Activated naive CD8-positive, alpha-beta T cell treated with anti-CD3 and anti-CD28 coated beads, Interleukin-2, amount 50 U/mL, for 24 hours (primary cell): ENCODE measurements at regions not wholly inside any gene's neighbourhood (a gene's known extent, or its start where the extent isn't known, plus 50 kb on each side); places are given as distances from the start of the nearest gene placed in this dataset.
"Not testable (repeated sequence)": the region's sequence is repeated elsewhere in the genome, so short reads cannot be mapped to it uniquely, and the experiment has no call there.

Experiments
- ATAC-seq: fragments of 150-1000 bp; cut with Tn5 transposase; one replicate; pipeline ENCODE4 v1.10.0; 2021
- DNase-seq: peaks from one replicate; pipeline ENCODE4 v3.0.0; 2021
- H3K27ac Mint-ChIP-seq: one replicate; pipeline ENCODE4 v1.8.0; 2021; ENCODE audit warnings: mild to moderate bottlenecking, mixed read lengths
- H3K27me3 Mint-ChIP-seq: one replicate; pipeline ENCODE4 v1.8.0; 2021; ENCODE audit warnings: mixed read lengths
- H3K36me3 Mint-ChIP-seq: one replicate; pipeline ENCODE4 v1.8.0; 2021; ENCODE audit warnings: low read depth, mixed read lengths
- H3K4me1 Mint-ChIP-seq: one replicate; pipeline ENCODE4 v1.8.0; 2021; ENCODE audit warnings: mixed read lengths
- H3K4me3 Mint-ChIP-seq: one replicate; pipeline ENCODE4 v1.8.0; 2021; ENCODE audit warnings: mild to moderate bottlenecking, moderate library complexity, mixed read lengths
- H3K9me3 Mint-ChIP-seq: one replicate; pipeline ENCODE4 v1.8.0; 2021; ENCODE audit warnings: mixed read lengths

DNA sequence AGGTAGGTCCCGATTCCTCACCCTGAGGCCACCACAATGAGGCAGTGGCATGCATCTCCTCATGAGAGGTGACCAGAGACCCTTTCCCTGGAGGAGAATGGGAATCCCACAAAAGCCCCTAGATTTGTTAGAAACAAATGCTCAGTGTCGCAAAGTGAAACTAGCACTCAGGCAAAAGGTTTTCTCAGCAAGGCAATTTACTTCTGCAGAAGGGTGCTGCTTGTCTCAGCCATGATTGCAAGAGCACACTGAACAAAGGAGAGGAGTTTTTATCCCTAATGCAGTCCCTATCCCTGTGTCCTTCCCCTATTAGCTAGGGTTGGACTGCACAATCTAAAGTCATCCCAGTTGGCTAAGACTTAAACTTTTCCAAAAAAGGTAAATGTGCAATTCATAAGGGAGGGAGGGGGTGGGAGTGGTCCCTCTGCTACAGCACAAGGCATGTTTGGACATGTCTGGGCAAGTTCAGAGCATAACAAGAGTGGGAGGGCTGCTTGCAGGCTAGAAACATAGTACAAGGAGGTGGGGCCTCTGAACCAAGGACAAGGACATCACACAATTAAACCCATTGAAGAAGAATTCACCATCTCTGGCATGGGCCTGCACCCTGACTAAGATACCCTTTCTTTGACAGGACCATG is 185.3 kb downstream of the CCNG2 start:
- Mint-ChIP-seq H3K27me3 (peaks cover 8% of the 10 kb centered on the region), H3K36me3 (peaks cover 4% of the 10 kb centered on the region), H3K4me1 (no peaks in the 10 kb centered on the region), H3K9me3 (peaks cover 14% of the 10 kb centered on the region), H3K27ac (no peak overlapping the region), H3K4me3 (no peak overlapping the region)
- DNase-seq (no peak), ATAC-seq (no peak)

DNA sequence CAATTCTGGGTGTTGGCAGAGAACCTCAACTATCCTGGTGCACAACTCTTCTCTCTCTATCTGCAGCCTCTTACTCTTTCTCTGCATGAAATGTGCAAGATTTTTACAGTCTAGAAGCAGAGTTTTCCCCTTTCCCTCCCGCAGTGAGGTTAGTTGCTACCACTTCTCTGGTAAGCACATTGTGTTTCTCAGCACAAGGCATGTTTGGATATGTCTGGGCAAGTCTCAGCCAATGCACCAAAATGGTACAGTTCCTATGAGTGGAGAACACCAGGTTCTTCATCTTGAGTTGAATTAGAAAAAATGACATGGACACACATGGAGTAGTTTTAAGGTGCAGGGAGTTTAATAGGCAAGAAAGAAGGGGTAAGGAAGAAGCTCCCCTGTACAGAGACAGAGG is 187.0 kb downstream of the CCNG2 start:
- DNase-seq (no peak), ATAC-seq (no peak)
- Mint-ChIP-seq H3K27ac (no peak overlapping the region), H3K27me3 (peaks cover 8% of the 10 kb centered on the region), H3K36me3 (peaks cover 4% of the 10 kb centered on the region), H3K4me1 (no peaks in the 10 kb centered on the region), H3K4me3 (no peak overlapping the region), H3K9me3 (peaks cover 14% of the 10 kb centered on the region)

DNA sequence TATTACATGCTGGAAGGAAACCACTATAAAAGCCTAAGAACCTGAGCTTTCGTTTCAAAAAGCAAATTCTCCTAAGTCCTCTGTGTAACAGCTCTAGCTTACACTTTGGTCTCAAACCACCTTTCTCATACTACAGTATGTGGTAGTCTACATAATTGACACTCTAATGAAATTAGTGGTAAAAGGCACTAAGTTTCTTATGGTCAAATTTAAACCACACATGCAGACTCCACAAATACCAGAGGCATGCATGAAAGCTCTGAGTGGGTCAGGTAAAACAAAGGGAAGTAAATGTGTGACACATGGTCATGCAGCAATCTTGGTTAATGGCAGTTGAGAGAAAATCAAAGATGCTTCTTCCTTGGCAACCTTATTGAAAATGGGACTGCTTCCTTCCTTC is 187.8 kb downstream of the CCNG2 start:
- H3K9me3 Mint-ChIP-seq = peaks cover 14% of the 10 kb centered on the region
- H3K27ac Mint-ChIP-seq = no peak overlapping the region
- peaks cover 4% of the 10 kb centered on the region for H3K36me3 Mint-ChIP-seq
- ATAC-seq (no peak), DNase-seq (no peak)
- peaks cover 6% of the 10 kb centered on the region for H3K27me3 Mint-ChIP-seq
- H3K4me3 Mint-ChIP-seq = no peak overlapping the region
- H3K4me1 Mint-ChIP-seq = no peaks in the 10 kb centered on the region

GRCh38 chr4:77347351-77347966 is 190.5 kb downstream of the CCNG2 start:
- no peak overlapping the region for H3K4me3 Mint-ChIP-seq
- H3K27me3 Mint-ChIP-seq = peaks cover 4% of the 10 kb centered on the region
- peaks cover 2% of the 10 kb centered on the region for H3K36me3 Mint-ChIP-seq
- no peak for DNase-seq
- no peak for ATAC-seq
- no peak overlapping the region for H3K27ac Mint-ChIP-seq
- peaks cover 4% of the 10 kb centered on the region for H3K9me3 Mint-ChIP-seq
- no peaks in the 10 kb centered on the region for H3K4me1 Mint-ChIP-seq

DNA sequence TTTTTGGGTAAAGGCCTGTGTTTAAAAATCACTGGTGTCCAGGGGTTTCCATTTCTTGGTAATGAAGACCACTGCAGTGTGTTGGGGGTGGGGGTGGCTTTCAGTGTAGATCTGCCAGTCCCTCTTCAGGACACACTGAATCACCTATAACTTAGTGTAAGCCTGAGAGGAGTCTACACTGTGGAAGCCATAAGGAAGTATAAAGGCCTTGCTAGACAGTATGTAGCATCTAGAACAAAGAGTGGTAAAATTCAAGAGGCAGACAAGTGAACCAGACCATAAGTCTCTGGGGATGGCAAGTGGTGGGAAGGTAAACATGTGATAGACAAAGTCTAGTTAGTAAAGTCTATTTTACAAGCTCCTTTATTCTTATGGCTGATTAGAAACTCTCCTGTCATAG is 191.8 kb downstream of the CCNG2 start:
- H3K27ac Mint-ChIP-seq = no peak overlapping the region
- ATAC-seq (no peak), DNase-seq (no peak)
- H3K9me3 Mint-ChIP-seq = no peaks in the 10 kb centered on the region
- peaks cover 4% of the 10 kb centered on the region for H3K27me3 Mint-ChIP-seq
- H3K4me3 Mint-ChIP-seq = no peak overlapping the region
- H3K36me3 Mint-ChIP-seq = no peaks in the 10 kb centered on the region
- H3K4me1 Mint-ChIP-seq = no peaks in the 10 kb centered on the region

DNA sequence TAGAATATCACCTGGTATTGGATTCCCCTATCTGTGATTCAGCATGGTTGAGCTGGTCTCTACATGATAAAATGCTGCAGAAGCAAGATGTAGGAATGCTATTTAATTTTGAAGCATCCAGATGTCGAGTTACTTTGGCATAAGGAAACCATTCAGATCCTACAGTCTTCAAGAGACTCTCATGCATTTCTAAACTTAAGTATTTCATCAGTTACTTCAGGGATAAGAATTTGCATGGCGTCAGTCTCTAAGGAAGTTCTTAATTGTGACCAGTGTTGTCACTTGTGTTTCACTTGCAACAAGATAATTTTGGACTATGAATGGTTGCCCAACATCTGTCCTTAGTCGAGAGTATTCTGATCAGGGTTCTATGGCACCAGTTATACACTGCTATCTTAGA is 192.4 kb downstream of the CCNG2 start:
- Mint-ChIP-seq H3K36me3 (no peaks in the 10 kb centered on the region), H3K4me1 (no peaks in the 10 kb centered on the region), H3K27ac (no peak overlapping the region), H3K27me3 (peaks cover 4% of the 10 kb centered on the region), H3K4me3 (no peak overlapping the region), H3K9me3 (no peaks in the 10 kb centered on the region)
- no peak for ATAC-seq
- DNase-seq = no peak

- DNase-seq (no peak), ATAC-seq (no peak)
- Mint-ChIP-seq H3K4me1 (no peaks in the 10 kb centered on the region), H3K27me3 (peaks cover 4% of the 10 kb centered on the region), H3K4me3 (no peak overlapping the region), H3K27ac (no peak overlapping the region), H3K36me3 (no peaks in the 10 kb centered on the region), H3K9me3 (no peaks in the 10 kb centered on the region)
Measured at GRCh38 chr4:77349796-77350195, 192.8 kb downstream of the CCNG2 start.

- DNase-seq (no peak), ATAC-seq (no peak)
- H3K4me1 Mint-ChIP-seq = no peaks in the 10 kb centered on the region
- no peak overlapping the region for H3K27ac Mint-ChIP-seq
- H3K27me3 Mint-ChIP-seq = no peaks in the 10 kb centered on the region
- no peaks in the 10 kb centered on the region for H3K9me3 Mint-ChIP-seq
- no peaks in the 10 kb centered on the region for H3K36me3 Mint-ChIP-seq
- no peak overlapping the region for H3K4me3 Mint-ChIP-seq
Measured at GRCh38 chr4:77352192-77352591, 195.2 kb downstream of the CCNG2 start.

- not testable (repeated sequence) for H3K4me3 Mint-ChIP-seq, H3K4me1 Mint-ChIP-seq, H3K9me3 Mint-ChIP-seq, H3K27ac Mint-ChIP-seq, H3K27me3 Mint-ChIP-seq, DNase-seq, H3K36me3 Mint-ChIP-seq
- ATAC-seq = peak; percentile 60
Measured at GRCh38 chr4:77353724-77354315, 196.8 kb downstream of the CCNG2 start.

DNA sequence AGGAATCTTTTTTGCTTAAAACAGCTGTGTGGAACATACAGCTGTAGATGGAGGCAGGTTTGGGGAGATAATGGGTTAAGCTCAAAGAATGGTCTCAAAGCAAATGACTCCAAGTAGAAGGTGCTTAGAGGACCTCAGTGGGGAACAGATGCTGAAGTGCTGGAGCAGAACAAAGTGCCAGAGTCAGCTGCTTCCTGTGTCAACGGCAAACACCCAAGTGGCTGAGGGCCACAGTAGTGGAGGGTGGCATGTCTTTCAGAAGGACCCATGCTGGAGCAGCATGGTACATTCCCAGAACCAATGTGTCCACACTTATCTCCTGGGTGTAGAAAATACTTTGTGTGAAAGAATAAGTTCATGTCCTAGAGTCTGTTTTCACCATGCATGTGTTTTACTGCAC is 197.5 kb downstream of the CCNG2 start:
- Mint-ChIP-seq H3K27ac (no peak overlapping the region), H3K4me1 (no peaks in the 10 kb centered on the region), H3K4me3 (no peak overlapping the region), H3K9me3 (no peaks in the 10 kb centered on the region), H3K27me3 (no peaks in the 10 kb centered on the region), H3K36me3 (no peaks in the 10 kb centered on the region)
- DNase-seq (no peak), ATAC-seq (no peak)

DNA sequence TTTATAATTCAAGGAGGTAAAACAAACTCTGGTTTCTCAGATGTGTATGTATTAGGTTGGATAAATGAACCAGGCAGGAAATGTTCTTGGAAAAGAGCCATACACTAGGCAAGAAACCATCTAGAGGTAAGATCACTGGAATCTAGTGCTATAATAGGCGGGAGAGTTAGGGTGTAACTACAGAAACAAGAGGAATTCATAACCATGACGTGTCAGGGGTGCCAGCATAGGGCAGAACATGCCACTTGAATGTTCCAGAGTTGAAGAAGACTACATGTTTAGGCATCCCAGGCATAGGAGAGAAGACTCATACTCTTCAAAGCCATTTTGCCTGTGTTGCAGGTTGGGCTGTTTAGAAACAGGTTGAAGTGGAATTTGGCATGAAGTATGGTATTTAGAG is 198.7 kb downstream of the CCNG2 start:
- Mint-ChIP-seq H3K4me3 (no peak overlapping the region), H3K27me3 (no peaks in the 10 kb centered on the region), H3K36me3 (no peaks in the 10 kb centered on the region)

GRCh38 chr4:77358315-77358928 is 201.4 kb downstream of the CCNG2 start:
- DNase-seq (no peak), ATAC-seq (peak; percentile 47)
- Mint-ChIP-seq H3K27ac (no peak overlapping the region), H3K4me1 (no peaks in the 10 kb centered on the region), H3K27me3 (no peaks in the 10 kb centered on the region), H3K9me3 (no peaks in the 10 kb centered on the region), H3K36me3 (no peaks in the 10 kb centered on the region), H3K4me3 (no peak overlapping the region)

More for the DNA sequence above, 198.7 kb downstream of the CCNG2 start:
- Mint-ChIP-seq H3K9me3 (no peaks in the 10 kb centered on the region), H3K27ac (no peak overlapping the region), H3K4me1 (no peaks in the 10 kb centered on the region)
- DNase-seq (no peak), ATAC-seq (no peak)

GRCh38 chr4:77360451-77360850 is 203.4 kb downstream of the CCNG2 start:
- H3K4me3 Mint-ChIP-seq = no peak overlapping the region
- no peaks in the 10 kb centered on the region for H3K9me3 Mint-ChIP-seq
- no peak overlapping the region for H3K27ac Mint-ChIP-seq
- DNase-seq (no peak), ATAC-seq (no peak)
- H3K36me3 Mint-ChIP-seq = no peaks in the 10 kb centered on the region
- no peaks in the 10 kb centered on the region for H3K27me3 Mint-ChIP-seq
- H3K4me1 Mint-ChIP-seq = no peaks in the 10 kb centered on the region

DNA sequence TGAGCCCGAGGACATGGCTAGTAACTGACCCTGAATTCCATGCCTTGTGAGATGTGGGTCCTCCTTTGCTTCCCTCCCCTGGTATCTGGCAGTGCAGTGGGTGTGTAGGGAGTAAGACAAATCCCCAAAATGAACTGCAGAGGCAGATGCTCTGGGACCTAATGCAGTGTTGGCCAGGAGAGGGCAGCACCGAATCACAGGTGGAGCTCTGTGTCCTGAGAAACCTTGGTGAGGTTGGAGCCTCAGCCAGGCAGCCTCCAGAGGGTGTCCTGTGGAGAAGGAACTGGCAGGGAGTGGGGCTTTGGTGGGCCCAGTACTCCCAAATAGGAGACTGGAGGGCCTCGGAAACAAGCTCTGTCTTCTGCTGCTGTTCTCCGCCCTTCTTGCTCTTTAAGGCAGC is 209.9 kb downstream of the CCNG2 start:
- not testable (repeated sequence) for H3K9me3 Mint-ChIP-seq, DNase-seq, H3K4me1 Mint-ChIP-seq, H3K36me3 Mint-ChIP-seq, H3K27me3 Mint-ChIP-seq, H3K27ac Mint-ChIP-seq, H3K4me3 Mint-ChIP-seq
- peak; percentile 54 for ATAC-seq

- H3K4me3 Mint-ChIP-seq = no peak overlapping the region
- no peaks in the 10 kb centered on the region for H3K4me1 Mint-ChIP-seq
- no peaks in the 10 kb centered on the region for H3K9me3 Mint-ChIP-seq
- no peak overlapping the region for H3K27ac Mint-ChIP-seq
- ATAC-seq (no peak), DNase-seq (no peak)
- no peaks in the 10 kb centered on the region for H3K36me3 Mint-ChIP-seq
- H3K27me3 Mint-ChIP-seq = no peaks in the 10 kb centered on the region
Measured at GRCh38 chr4:77367638-77368037, 210.6 kb downstream of the CCNG2 start.
